22Rv1 (cell line): ENCODE measurements at regions not wholly inside any gene's neighbourhood (a gene's known extent, or its start where the extent isn't known, plus 50 kb on each side); places are given as distances from the start of the nearest gene placed in this dataset.

Experiments used
- ZFX ChIP-seq: fragments of 450-650 bp; IDR thresholded peaks from 2 replicates; pipeline ENCODE4 v1.6.1; 2017; ENCODE audit warnings: antibody characterized with exemption, borderline replicate concordance
- TF ChIP-seq, protein P1 (sequence below): fragments of 450-650 bp; IDR thresholded peaks from 2 replicates; pipeline ENCODE4 v1.5.1; 2017; ENCODE audit warnings: mild to moderate bottlenecking

- TF ChIP-seq, protein P1, sequence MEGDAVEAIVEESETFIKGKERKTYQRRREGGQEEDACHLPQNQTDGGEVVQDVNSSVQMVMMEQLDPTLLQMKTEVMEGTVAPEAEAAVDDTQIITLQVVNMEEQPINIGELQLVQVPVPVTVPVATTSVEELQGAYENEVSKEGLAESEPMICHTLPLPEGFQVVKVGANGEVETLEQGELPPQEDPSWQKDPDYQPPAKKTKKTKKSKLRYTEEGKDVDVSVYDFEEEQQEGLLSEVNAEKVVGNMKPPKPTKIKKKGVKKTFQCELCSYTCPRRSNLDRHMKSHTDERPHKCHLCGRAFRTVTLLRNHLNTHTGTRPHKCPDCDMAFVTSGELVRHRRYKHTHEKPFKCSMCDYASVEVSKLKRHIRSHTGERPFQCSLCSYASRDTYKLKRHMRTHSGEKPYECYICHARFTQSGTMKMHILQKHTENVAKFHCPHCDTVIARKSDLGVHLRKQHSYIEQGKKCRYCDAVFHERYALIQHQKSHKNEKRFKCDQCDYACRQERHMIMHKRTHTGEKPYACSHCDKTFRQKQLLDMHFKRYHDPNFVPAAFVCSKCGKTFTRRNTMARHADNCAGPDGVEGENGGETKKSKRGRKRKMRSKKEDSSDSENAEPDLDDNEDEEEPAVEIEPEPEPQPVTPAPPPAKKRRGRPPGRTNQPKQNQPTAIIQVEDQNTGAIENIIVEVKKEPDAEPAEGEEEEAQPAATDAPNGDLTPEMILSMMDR = no peak
- TF ChIP-seq ZFX = no peak
Measured at GRCh38 chr13:55992145-55992544, 1148.6 kb upstream of the PRR20A start.
